Right atrium auricular region (tissue), 2 donors: ENCODE measurements at regions not wholly inside any gene's neighbourhood (a gene's known extent, or its start where the extent isn't known, plus 50 kb on each side); places are given as distances from the start of the nearest gene placed in this dataset.
"Not testable (repeated sequence)": the region's sequence is repeated elsewhere in the genome, so short reads cannot be mapped to it uniquely, and the experiment has no call there.

Experiments
- DNase-seq: peaks from one replicate; pipeline ENCODE4 v3.0.0-alpha.2; 2019; ENCODE audit warnings: low spot score
- H3K27ac ChIP-seq, 2 donors: fragments of 200-600 bp; sonication (generic); 1 replicate in 1 of 2; 2 replicates in 1 of 2; pipeline ENCODE4 v1.5.1; 2016 to 2019
- H3K27me3 ChIP-seq, 2 donors: fragments of 200-600 bp; sonication (generic); one replicate each; pipeline versions ENCODE4 v1.5.1 to v1.6.0; 2017 to 2019
- H3K36me3 ChIP-seq: fragments of 200-600 bp; sonication (generic); one replicate; pipeline ENCODE4 v1.5.1; 2016
- H3K4me1 ChIP-seq, 2 donors: fragments of 200-600 bp; sonication (generic); one replicate each; pipeline versions ENCODE4 v1.5.1 to v1.6.0; 2017 to 2019
- H3K4me3 ChIP-seq, 2 donors: fragments of 200-600 bp; sonication (generic); 1 replicate in 1 of 2; 2 replicates in 1 of 2; pipeline ENCODE4 v1.5.1; 2017 to 2019; ENCODE audit warnings: mild to moderate bottlenecking in 1 of 2, moderate library complexity in 1 of 2
- H3K9me3 ChIP-seq, 2 donors: fragments of 200-600 bp; sonication (generic); one replicate each; pipeline ENCODE4 v1.5.1; 2019
- TF ChIP-seq, protein P1 (sequence below), 2 donors: fragments of 200-600 bp; sonication (generic); IDR thresholded peaks; one replicate each; pipeline ENCODE4 v1.5.1; 2019; ENCODE audit warnings: antibody characterized with exemption in 2 of 2

DNA sequence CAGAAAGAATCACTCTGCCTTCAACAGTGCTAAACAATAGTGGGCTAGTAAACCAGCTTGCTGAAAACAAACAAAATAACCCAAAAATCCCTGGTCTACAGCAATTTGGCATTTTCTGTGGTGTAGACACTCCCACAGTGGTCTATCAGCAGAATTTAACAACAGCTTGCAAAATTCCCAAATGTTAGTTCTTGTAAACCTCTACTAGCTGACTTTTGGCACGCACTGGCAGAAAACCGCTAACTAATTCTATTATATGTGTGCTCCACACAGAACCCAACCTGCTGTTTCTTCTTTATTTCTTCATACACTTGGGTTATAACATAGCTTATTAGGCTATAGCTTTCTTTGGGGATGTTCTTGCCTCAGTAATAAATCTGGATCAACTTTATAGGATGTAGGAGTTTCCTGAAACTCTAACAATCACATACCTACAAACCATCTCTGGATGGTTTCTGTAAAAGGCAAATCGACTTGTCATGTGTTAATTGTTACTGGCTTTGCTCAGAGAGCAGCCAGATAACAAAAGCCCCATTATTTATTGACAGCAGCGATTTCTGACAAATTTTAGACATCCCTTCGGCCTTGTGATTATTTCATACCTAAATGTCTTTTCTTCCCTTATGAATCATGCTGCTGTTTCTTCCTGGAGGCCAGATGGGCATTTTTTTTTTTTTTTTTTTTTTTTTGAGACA, 82.7 kb upstream of the NAA35 start:
- H3K4me1 ChIP-seq, result no peaks in the 10 kb centered on the region
- H3K27ac ChIP-seq, result no peak overlapping the region
- DNase-seq, result no peak
- no peaks in the 10 kb centered on the region for H3K27me3 ChIP-seq
- H3K36me3 ChIP-seq, result no peaks in the 10 kb centered on the region
- TF ChIP-seq, protein P1, sequence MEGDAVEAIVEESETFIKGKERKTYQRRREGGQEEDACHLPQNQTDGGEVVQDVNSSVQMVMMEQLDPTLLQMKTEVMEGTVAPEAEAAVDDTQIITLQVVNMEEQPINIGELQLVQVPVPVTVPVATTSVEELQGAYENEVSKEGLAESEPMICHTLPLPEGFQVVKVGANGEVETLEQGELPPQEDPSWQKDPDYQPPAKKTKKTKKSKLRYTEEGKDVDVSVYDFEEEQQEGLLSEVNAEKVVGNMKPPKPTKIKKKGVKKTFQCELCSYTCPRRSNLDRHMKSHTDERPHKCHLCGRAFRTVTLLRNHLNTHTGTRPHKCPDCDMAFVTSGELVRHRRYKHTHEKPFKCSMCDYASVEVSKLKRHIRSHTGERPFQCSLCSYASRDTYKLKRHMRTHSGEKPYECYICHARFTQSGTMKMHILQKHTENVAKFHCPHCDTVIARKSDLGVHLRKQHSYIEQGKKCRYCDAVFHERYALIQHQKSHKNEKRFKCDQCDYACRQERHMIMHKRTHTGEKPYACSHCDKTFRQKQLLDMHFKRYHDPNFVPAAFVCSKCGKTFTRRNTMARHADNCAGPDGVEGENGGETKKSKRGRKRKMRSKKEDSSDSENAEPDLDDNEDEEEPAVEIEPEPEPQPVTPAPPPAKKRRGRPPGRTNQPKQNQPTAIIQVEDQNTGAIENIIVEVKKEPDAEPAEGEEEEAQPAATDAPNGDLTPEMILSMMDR (IDR thresholded peaks at IDR 0.05), result no peak
- no peaks in the 10 kb centered on the region for H3K9me3 ChIP-seq
- H3K4me3 ChIP-seq, result no peak overlapping the region

DNA sequence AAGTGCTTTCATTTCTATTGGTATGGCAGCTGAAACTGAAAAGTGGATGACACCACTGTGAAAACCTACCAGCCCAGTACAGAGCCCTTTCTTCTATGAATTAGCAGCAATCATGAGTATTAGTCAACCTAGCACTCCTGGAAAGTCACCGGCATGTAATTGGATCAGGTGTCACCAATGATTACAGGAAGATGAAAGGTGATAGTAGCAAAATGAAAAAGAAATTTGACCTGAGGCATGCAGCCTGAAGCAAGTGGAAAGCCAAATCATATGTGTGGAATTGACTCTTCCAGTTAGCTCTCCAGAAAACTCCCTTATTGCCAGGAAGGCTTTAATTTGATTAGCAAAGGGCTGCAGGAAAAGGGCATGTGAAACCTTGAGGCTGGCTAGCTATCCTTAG, 81.2 kb upstream of the NAA35 start:
- Histone ChIP-seq H3K4me3 (no peak overlapping the region), H3K9me3 (no peaks in the 10 kb centered on the region), H3K27me3 (no peaks in the 10 kb centered on the region), H3K27ac (no peak overlapping the region), H3K36me3 (no peaks in the 10 kb centered on the region), H3K4me1 (no peaks in the 10 kb centered on the region)
- TF ChIP-seq, protein P1 (IDR thresholded peaks at IDR 0.05), result no peak
- DNase-seq, result no peak

DNA sequence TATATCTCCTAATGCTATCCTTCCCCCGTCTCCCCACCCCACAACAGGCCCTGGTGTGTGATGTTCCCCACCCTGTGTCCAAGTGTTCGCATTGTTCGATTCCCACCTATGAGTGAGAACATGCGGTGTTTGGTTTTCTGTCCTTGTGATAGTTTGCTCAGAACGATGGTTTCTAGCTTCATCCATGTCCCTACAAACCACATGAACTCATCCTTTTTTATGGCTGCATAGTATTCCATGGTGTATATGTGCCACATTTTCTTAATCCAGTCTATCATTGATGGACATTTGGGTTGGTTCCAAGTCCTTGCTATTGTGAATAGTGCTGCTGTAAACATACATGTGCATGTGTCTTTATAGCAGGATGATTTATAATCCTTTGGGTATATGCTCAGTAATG, 79.1 kb upstream of the NAA35 start:
- H3K4me3 ChIP-seq, H3K4me1 ChIP-seq, H3K27me3 ChIP-seq, H3K27ac ChIP-seq, H3K9me3 ChIP-seq, DNase-seq, H3K36me3 ChIP-seq: not testable (repeated sequence)

DNA sequence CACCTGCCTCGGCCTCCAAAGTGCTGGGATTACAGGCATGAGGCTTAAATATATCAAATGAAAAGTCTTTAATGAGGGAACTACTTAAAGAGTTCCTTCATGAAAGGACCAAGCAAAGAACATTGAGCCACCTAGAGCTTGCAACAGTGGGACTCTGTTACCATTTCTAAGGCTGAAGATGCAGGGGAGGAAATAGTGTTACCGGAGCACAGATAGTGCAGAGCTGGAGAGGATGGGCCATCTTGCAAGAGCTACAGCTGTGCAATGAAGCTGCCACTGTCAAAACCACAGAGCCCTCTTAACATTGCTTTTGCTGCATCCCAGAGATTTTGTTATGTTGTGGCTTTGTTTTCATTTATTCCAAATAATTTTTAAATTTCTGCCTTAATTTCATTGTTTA, 77.1 kb upstream of the NAA35 start:
- DNase-seq, result no peak
- TF ChIP-seq, protein P1 (IDR thresholded peaks at IDR 0.05), result no peak
- no peaks in the 10 kb centered on the region for H3K9me3 ChIP-seq
- H3K27ac ChIP-seq, result no peak overlapping the region
- no peaks in the 10 kb centered on the region for H3K36me3 ChIP-seq
- H3K4me3 ChIP-seq, result no peak overlapping the region
- H3K4me1 ChIP-seq, result no peaks in the 10 kb centered on the region
- no peaks in the 10 kb centered on the region for H3K27me3 ChIP-seq

DNA sequence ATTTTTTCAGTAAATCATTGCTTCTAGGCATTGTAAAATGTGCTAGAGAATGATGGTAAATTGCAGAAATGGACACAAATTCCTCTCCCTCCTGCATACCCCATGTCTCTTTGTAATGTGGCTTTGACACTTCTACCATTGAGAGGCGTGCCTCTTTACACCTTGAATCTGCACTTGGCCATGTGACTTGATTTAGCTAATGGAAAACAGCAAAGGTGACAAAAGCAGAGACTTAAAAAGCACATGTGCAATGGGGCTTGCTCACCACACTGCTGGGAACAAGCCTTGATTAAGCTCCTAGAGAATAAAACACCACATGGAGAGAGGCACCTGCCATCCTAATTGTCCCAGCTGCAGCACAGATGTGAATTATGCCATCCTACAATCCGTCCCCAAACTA, 69.9 kb upstream of the NAA35 start:
- Histone ChIP-seq H3K27me3 (no peaks in the 10 kb centered on the region), H3K36me3 (no peaks in the 10 kb centered on the region), H3K27ac (no peak overlapping the region), H3K4me1 (no peaks in the 10 kb centered on the region), H3K9me3 (no peaks in the 10 kb centered on the region), H3K4me3 (no peak overlapping the region)
- no peak for DNase-seq
- TF ChIP-seq, protein P1 (IDR thresholded peaks at IDR 0.05), result no peak

DNA sequence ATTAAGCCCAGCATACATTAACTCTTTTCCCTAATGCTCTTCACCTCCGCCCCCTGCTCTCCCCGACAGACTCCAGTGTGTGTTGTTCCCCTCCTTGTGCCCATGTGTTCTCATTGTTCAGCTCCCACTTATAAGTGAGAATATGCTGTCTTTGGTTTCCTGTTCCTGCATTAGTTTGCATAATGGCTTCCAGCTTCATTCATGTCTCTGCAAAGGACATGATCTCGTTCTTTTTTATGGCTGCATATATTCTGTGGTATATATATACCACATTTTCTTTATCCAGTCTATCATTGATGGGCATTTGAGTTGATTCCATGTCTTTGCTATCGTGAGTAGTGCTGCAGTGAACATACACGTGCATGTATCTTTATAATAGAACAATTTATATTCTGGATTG, 69.3 kb upstream of the NAA35 start:
- H3K9me3 ChIP-seq, H3K36me3 ChIP-seq, H3K27ac ChIP-seq, H3K4me3 ChIP-seq, H3K4me1 ChIP-seq, H3K27me3 ChIP-seq, DNase-seq: not testable (repeated sequence)

DNA sequence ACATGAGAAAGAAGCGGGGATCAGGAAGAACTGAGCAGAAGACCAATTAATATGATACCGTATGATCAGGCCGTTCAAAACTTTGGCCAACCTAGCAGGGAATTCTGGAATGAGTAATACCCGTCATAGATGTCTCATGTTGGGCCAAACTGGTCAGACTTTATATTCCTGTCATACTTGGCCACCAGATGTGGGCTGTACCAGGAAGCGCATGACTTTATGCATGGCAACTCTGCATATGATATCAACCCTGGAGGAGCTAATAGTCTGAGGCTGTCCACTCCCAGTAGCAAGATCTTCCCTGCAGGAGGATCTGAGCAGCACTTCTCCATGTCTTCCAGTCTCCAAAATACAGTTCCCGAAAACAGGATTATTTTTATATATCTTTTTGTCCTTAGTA, 68.5 kb upstream of the NAA35 start:
- Histone ChIP-seq H3K27me3 (no peaks in the 10 kb centered on the region), H3K4me3 (no peak overlapping the region), H3K4me1 (no peaks in the 10 kb centered on the region), H3K27ac (no peak overlapping the region), H3K36me3 (no peaks in the 10 kb centered on the region), H3K9me3 (no peaks in the 10 kb centered on the region)
- no peak for DNase-seq
- TF ChIP-seq, protein P1 (IDR thresholded peaks at IDR 0.05), result no peak
